GM21737 (cell line): ENCODE measurements at regions not wholly inside any gene's neighbourhood (a gene's known extent, or its start where the extent isn't known, plus 50 kb on each side); places are given as distances from the start of the nearest gene placed in this dataset.

Experiments
- ATAC-seq: cut with Tn5 transposase; IDR thresholded peaks from one replicate; pipeline ENCODE4 v1.9.1; 2021; ENCODE audit warnings: mild to moderate bottlenecking, moderate library complexity; ENCODE audit not compliant: unreplicated experiment

- ATAC-seq = no peak
These were observed 333.1 kb downstream of the DYSF start for GRCh38 chr2:71786291-71787107.

GRCh38 chr2:71785516-71785981, 332.2 kb downstream of the DYSF start:
- ATAC-seq = no peak

DNA sequence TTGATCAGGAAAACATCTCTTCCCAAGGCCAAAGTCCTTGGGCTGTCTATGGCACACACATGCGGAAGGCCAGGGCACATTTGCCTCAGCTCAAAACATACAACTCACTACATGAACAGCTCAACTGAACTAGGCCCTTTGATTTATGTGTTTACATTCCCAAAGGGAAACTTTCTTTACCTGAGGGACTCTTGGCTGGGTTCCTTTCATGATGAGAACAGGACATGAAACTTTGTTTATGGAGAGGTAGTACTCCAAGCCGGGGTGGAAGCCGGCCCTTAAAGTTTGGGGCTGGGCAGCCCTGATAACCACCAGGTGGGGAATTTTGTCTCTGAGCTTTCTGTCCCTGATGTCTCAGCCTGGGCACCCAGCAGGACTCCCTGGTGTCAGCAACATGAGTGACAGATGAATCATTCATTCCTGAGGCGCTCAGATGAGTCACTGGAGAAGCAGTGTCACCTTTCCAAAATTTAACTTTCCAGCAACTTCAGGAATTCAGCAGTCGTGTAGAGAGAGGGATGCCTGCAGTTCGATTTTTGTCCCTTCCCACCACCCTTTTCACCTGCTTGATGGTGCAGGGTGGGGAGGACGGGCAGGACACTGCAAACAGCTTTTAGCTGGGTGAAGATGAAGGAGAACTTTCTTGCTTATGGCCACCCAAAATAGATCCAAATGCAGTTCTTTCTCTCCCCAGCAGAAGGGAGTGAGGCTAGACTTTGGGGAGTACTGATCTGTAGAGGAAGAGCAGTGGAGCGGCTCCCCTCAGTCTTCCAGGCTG, 331.6 kb downstream of the DYSF start:
- no peak for ATAC-seq

GRCh38 chr2:71783815-71784214, 330.5 kb downstream of the DYSF start:
- ATAC-seq = no peak

- ATAC-seq = no peak
These were observed 329.9 kb downstream of the DYSF start for GRCh38 chr2:71783215-71783614.

DNA sequence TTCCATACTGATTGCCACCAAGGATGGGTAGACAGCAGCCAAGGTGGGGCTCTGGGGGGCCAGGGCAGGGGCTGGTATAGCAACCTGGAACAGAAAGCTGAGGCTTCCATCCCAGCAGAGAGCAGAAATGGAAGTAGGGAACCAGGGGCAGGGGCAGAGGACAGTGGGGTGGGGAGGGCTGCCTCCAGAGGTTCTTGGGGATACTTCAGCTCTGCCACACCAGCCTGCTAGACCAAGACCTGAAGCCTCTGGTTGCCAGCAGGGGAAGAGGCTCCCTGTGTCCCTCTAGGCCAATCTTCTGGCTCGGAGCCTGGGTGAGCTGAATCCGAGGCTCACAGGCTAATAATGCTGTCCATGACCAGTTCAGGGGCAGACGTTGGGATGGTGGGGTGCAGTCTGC, 329.0 kb downstream of the DYSF start:
- ATAC-seq = no peak

DNA sequence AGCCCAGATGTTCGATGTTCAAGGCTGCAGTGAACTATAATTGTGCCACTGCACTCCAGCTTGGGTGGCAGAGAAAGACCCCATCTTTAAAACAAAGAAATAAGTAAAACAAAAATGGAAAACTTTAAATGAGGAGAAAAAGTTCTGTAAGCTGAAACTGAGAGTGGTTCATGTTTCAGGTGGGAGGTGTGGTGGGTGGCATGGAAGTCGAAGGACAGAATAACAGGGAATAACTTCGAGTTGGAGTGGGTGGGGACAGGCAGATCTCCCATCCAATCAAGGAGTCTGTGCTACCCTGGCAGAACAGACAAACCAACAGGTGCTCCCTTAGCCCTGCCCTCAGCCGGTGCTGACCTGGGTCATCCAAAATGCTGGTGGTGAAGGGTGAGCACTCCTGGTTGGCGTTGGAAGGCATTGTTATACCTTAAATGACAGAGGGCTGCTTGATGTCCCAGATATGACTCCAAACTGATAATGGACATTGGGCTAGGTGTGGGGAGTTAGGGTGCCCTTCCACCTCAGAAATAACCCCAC, 328.4 kb downstream of the DYSF start:
- ATAC-seq = no peak

- no peak for ATAC-seq
These were observed 326.8 kb downstream of the DYSF start for GRCh38 chr2:71780162-71780561.

- ATAC-seq = no peak
These were observed 326.4 kb downstream of the DYSF start for GRCh38 chr2:71779774-71780105.

GRCh38 chr2:71778936-71779773, 325.8 kb downstream of the DYSF start:
- ATAC-seq = no peak

DNA sequence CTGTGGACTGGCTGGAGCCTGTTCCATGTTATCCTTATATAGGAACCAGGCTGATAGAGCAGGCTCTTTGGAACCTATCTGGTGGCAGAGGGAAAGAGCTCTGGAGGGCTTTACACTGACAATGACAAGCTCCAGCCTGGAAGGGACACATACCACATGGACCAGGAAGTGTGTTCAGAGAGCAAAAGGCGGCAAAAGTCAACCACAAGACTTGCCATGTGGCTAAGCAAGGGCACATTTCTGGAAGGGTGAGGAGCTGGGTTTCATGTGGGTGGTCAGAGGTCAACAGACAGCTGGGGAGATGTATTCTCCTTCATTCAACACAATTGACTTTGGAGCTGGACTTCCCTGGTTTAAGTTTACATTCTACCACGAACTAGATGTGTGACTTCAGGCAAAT, 325.2 kb downstream of the DYSF start:
- no peak for ATAC-seq

GRCh38 chr2:71777946-71778345, 324.6 kb downstream of the DYSF start:
- ATAC-seq = no peak

DNA sequence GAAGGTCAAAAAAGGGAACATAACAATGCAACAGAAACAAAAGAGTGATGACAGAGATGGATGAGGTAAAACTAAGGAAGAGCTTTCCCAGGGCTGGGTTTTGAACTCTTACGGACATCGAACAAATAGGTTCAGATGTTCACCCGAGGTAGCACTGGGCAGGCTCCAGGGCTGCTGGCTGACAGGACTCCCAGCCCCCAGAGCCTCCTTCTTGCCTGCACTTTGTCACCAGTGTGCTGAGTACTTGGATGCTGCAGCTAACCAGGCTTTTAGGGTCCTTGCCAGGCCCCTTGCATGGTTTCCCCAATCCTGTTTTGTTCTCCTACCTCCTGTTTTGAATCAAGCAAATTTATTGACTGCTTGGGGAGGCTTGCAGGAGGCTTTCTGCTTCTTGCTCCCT, 322.9 kb downstream of the DYSF start:
- no peak for ATAC-seq

- ATAC-seq = no peak
These were observed 319.9 kb downstream of the DYSF start for GRCh38 chr2:71773218-71773617.

- no peak for ATAC-seq
These were observed 319.3 kb downstream of the DYSF start for GRCh38 chr2:71772510-71773172.

DNA sequence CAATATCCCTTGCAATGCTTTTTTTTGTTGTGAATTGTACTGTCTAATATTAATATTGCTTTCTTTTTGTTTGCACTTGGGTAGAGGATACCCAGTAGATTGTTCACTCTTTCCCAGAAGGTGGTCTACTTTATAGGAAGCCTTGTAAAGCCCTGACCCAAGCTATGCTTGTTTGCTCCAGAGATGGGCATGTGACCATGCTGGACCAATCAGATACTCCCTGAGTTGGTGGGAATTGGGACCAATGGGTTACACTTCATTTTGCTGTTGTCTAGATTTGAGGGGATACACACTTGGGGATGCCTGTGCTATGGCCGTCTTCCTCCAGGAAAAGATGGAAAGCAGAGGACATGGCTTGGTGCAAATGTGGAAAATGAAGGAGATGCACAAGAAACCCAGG, 314.3 kb downstream of the DYSF start:
- no peak for ATAC-seq

GRCh38 chr2:71759060-71759459, 305.7 kb downstream of the DYSF start:
- no peak for ATAC-seq

DNA sequence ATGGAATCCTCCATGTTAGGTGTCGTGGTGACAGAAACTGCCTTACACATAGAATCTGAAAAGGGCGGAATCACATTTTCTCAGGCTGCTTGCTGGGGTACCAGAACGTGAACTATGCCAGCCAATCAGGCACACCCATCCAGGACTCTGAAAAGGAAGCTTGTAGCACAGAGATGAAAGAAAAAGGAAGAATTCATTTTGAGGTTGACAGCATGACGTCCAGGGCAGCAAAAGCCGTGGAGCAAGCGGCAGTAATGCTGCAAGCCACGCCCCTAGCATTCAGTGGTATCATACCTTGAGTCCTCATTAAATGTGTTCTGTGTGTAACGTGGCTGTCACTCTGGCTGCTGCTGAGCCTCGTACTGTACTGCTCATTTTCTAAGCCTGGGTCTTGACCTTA, 304.0 kb downstream of the DYSF start:
- ATAC-seq = no peak

GRCh38 chr2:71756280-71756906, 303.0 kb downstream of the DYSF start:
- ATAC-seq = no peak

DNA sequence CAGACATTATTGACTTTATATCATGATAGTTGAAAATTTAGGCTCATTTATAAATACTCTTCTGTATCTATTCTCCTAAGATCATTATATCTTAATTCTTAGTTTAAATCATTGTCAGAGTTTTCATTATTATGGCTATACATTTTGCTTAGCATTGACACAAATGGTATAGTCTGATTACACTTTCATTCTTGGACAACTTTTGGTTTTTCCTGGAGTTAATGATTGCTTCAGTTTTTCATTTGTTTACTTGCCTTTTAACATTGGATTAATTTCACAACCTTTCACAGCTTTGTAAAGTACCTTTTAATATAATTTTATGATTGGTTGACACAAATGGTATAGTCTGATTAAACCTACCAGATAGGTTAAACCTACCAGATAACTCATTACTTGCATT, 298.2 kb downstream of the DYSF start:
- no peak for ATAC-seq
